H1 (cell line): ENCODE measurements at regions not wholly inside any gene's neighbourhood (a gene's known extent, or its start where the extent isn't known, plus 50 kb on each side); places are given as distances from the start of the nearest gene placed in this dataset.

Experiments
- BACH1 ChIP-seq: IDR thresholded peaks from 2 replicates; pipeline ENCODE4 v1.6.1; 2012; ENCODE audit warnings: low read length, improper control_type of control experiment
- POLR2AphosphoS5 ChIP-seq: IDR thresholded peaks from 2 replicates; pipeline ENCODE4 v1.6.1; 2011; ENCODE audit warnings: low read depth, low read length
- SIN3A ChIP-seq, 2 experiments: IDR thresholded peaks in 1 of 2; conservative IDR thresholded peaks in 1 of 2; 2 replicates each; pipeline ENCODE4 v1.6.1; 2011 to 2012; ENCODE audit warnings: low read length in 2 of 2, improper control_type of control experiment in 1 of 2, low read depth in 1 of 2, mild to moderate bottlenecking in 1 of 2
- USF2 ChIP-seq: IDR thresholded peaks from 2 replicates; pipeline ENCODE4 v1.6.1; 2011; ENCODE audit warnings: low read length, improper control_type of control experiment

DNA sequence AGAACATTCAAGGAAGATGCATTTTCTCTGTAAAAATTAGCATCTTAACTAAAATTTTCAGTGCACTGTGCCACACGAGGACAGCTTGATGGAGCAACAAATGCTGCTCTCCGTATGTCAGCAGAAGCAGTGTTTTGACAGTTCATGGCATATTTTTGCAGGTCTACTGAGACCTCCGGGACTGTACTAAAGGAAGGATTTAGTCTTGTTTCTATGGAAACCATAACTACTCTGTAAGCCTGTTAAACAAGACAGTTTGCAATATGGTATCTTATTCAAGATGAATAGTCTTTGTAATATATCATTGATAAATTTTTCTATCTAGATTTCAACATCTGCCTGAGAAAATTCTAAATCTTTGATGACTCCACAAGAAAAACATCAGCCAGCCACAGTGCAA, 184.0 kb upstream of the GUCY1A2 start (continued):
- TF ChIP-seq USF2 (no peak), POLR2AphosphoS5 (no peak), BACH1 (no peak), SIN3A (conservative IDR thresholded peaks at IDR 0.05 in 1 of 2, IDR thresholded peaks at IDR 0.05 in 1 of 2; ENCODE audit: low read depth in 1 of 2, low read length in 2 of 2) (no peak)
